ENCODE measurements at regions not wholly inside any gene's neighbourhood (a gene's known extent, or its start where the extent isn't known, plus 50 kb on each side); places are given as distances from the start of the nearest gene placed in this dataset.

DNA sequence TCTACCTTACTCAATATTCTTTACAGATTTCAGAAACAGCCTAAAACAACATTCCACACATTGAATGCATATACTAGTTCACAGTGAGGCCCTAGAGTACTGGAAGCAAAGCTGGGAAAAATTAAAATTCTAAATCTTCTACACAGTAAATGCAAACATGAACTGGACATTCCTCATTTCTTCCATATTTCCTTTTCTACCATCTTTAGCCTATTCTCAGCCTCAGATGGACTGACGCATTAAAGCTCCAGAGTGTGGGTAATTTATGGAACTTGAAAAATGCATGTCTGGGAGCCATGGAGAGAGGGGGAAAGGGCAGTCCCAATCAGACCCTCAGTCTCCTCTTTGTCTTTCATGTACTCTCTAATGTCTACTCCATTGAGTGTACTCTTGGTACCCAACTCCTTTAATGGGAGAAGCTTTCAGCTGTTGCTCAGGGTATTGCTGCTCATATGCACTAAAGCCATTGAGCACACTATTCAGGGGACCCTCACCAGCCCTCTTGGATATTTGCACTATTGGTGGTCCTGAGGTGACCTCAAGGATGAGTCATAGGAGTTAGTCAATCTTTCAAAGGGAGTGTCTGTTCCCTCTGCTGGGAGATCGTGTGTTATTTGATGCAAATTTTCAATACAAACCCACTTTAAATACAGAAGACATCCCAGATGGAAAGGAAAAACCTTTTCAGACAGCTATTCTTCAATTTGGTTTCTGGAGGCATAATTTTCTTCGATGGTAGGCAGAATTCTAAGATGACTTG is 83.3 kb upstream of the KCNJ15 start:
- H2AFZ ChIP-seq (ENCODE audit: low read length), result no peak overlapping the region

GRCh38 chr21:38175306-38175705 is 81.5 kb upstream of the KCNJ15 start:
- no peak for TF ChIP-seq CTCF (conservative IDR thresholded peaks at IDR 0.05 in 1 of 2, IDR thresholded peaks at IDR 0.05 in 1 of 2; ENCODE audit: low read depth in 1 of 2, low read length in 2 of 2)
- TF ChIP-seq EZH2 (IDR thresholded peaks at IDR 0.05; ENCODE audit: low read length, missing control alignments), result no peak
- no peak for DNase-seq (ENCODE audit: low read depth in 2 of 2)
- Histone ChIP-seq H3K27me3 (ENCODE audit: control insufficient read depth, insufficient read depth, low read length) (no peaks in the 10 kb centered on the region), H3K79me2 (ENCODE audit: control insufficient read depth, insufficient read depth, low read length) (no peaks in the 10 kb centered on the region), H4K20me1 (ENCODE audit: control insufficient read depth, extremely low read depth, insufficient read depth, low read length) (no peaks in the 10 kb centered on the region), H3K9me3 (ENCODE audit: control insufficient read depth, insufficient read depth, low read depth, low read length) (no peaks in the 10 kb centered on the region), H3K36me3 (ENCODE audit: control insufficient read depth, insufficient read depth, low read length) (no peaks in the 10 kb centered on the region), H3K4me3 (replicated peaks in 1 of 4; ENCODE audit: control extremely low read depth in 1 of 4, insufficient read depth in 1 of 4, low read depth in 3 of 4, low read length in 4 of 4) (no peak overlapping the region), H3K27ac (ENCODE audit: insufficient read depth, low read length) (no peak overlapping the region), H3K4me2 (ENCODE audit: extremely low read depth, insufficient read depth, low read length) (no peak overlapping the region), H2AFZ (ENCODE audit: low read length) (no peak overlapping the region), H3K9ac (ENCODE audit: insufficient read depth, low read length) (no peak overlapping the region), H3K4me1 (ENCODE audit: control insufficient read depth, extremely low read depth, insufficient read depth, low read length) (peaks cover 15% of the 10 kb centered on the region)

More for the DNA sequence above, 83.3 kb upstream of the KCNJ15 start:
- H3K4me1 ChIP-seq (ENCODE audit: control insufficient read depth, extremely low read depth, insufficient read depth, low read length), result peaks cover 17% of the 10 kb centered on the region
- no peak for DNase-seq (ENCODE audit: low read depth in 2 of 2)
- H3K4me3 ChIP-seq (replicated peaks in 1 of 4; ENCODE audit: control extremely low read depth in 1 of 4, insufficient read depth in 1 of 4, low read depth in 3 of 4, low read length in 4 of 4), result no peak overlapping the region
- no peaks in the 10 kb centered on the region for H3K36me3 ChIP-seq (ENCODE audit: control insufficient read depth, insufficient read depth, low read length)
- H3K79me2 ChIP-seq (ENCODE audit: control insufficient read depth, insufficient read depth, low read length), result no peaks in the 10 kb centered on the region
- no peak overlapping the region for H3K9ac ChIP-seq (ENCODE audit: insufficient read depth, low read length)
- no peaks in the 10 kb centered on the region for H3K27me3 ChIP-seq (ENCODE audit: control insufficient read depth, insufficient read depth, low read length)
- H3K4me2 ChIP-seq (ENCODE audit: extremely low read depth, insufficient read depth, low read length), result no peak overlapping the region
- TF ChIP-seq EZH2 (IDR thresholded peaks at IDR 0.05; ENCODE audit: low read length, missing control alignments), result no peak
- no peak for TF ChIP-seq CTCF (conservative IDR thresholded peaks at IDR 0.05 in 1 of 2, IDR thresholded peaks at IDR 0.05 in 1 of 2; ENCODE audit: low read depth in 1 of 2, low read length in 2 of 2)
- H3K9me3 ChIP-seq (ENCODE audit: control insufficient read depth, insufficient read depth, low read depth, low read length), result no peaks in the 10 kb centered on the region
- H4K20me1 ChIP-seq (ENCODE audit: control insufficient read depth, extremely low read depth, insufficient read depth, low read length), result no peaks in the 10 kb centered on the region
- no peak overlapping the region for H3K27ac ChIP-seq (ENCODE audit: insufficient read depth, low read length)

DNA sequence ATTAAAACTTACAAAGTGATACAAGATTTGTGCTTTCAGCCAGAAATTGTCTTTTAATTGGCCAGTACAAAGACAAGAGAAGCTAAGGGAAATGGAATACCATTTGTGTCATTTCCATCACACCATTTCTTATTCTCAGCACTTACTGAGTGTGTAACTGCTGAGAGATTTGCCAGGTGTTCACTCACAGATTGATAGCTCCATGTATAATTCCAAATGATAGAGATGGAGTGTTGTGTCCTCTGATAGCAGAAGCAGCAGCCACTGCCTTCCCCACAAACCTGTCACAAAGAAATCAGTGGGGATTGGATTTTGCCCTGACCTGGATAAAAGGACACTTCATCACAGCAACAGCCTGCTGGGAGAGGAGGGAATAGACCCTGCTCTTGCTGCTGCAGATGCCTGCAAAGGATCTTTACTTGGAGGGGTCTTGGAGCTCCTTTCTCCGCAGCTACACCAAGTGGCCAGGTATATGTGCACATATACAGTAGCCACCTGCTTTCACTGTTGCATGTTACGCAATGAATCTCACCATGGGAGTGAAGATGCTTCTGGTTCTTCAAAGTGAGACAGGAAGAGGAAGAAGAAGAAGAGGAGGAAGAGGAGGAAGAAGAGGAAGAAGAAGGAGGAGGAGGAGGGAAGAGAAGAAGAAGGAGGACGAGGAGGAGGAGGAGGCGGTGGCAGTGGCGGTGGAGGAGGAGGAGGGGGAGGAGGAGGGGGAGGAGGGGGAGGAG is 78.7 kb upstream of the KCNJ15 start:
- Histone ChIP-seq H3K9ac (ENCODE audit: insufficient read depth, low read length) (no peak overlapping the region), H2AFZ (ENCODE audit: low read length) (no peak overlapping the region), H3K4me3 (replicated peaks in 1 of 4; ENCODE audit: control extremely low read depth in 1 of 4, insufficient read depth in 1 of 4, low read depth in 3 of 4, low read length in 4 of 4) (no peak overlapping the region), H3K9me3 (ENCODE audit: control insufficient read depth, insufficient read depth, low read depth, low read length) (no peaks in the 10 kb centered on the region), H3K4me2 (ENCODE audit: extremely low read depth, insufficient read depth, low read length) (no peak overlapping the region), H3K27ac (ENCODE audit: insufficient read depth, low read length) (no peak overlapping the region), H3K36me3 (ENCODE audit: control insufficient read depth, insufficient read depth, low read length) (no peaks in the 10 kb centered on the region), H3K27me3 (ENCODE audit: control insufficient read depth, insufficient read depth, low read length) (no peaks in the 10 kb centered on the region), H3K79me2 (ENCODE audit: control insufficient read depth, insufficient read depth, low read length) (no peaks in the 10 kb centered on the region), H3K4me1 (ENCODE audit: control insufficient read depth, extremely low read depth, insufficient read depth, low read length) (no peaks in the 10 kb centered on the region), H4K20me1 (ENCODE audit: control insufficient read depth, extremely low read depth, insufficient read depth, low read length) (no peaks in the 10 kb centered on the region)
- no peak for TF ChIP-seq EZH2 (IDR thresholded peaks at IDR 0.05; ENCODE audit: low read length, missing control alignments)
- no peak for TF ChIP-seq CTCF (conservative IDR thresholded peaks at IDR 0.05 in 1 of 2, IDR thresholded peaks at IDR 0.05 in 1 of 2; ENCODE audit: low read depth in 1 of 2, low read length in 2 of 2)
- DNase-seq (ENCODE audit: low read depth in 2 of 2), result no peak

All from fibroblast of lung (primary cell).